SJSA1 (cell line): ENCODE measurements at regions not wholly inside any gene's neighbourhood (a gene's known extent, or its start where the extent isn't known, plus 50 kb on each side); places are given as distances from the start of the nearest gene placed in this dataset.

Experiments
- DNase-seq, 2 experiments: peaks; one replicate each; pipeline ENCODE4 v3.0.0-alpha.2; 2015 to 2020; ENCODE audit warnings: low spot score in 2 of 2, low read depth in 1 of 2
- H3K27ac ChIP-seq: fragments of 250-450 bp; sonication (Bioruptor Pico); 2 replicates; pipeline ENCODE4 v1.5.1; 2020; ENCODE audit warnings: mild to moderate bottlenecking, moderate library complexity
- H3K27me3 ChIP-seq: fragments of 250-450 bp; sonication (Bioruptor Pico); replicated peaks from 2 replicates; pipeline ENCODE4 v1.5.1; 2020; ENCODE audit warnings: mild to moderate bottlenecking, moderate library complexity
- H3K36me3 ChIP-seq: fragments of 250-450 bp; sonication (Bioruptor Pico); 2 replicates; pipeline ENCODE4 v1.5.1; 2020; ENCODE audit warnings: mild to moderate bottlenecking
- H3K4me1 ChIP-seq: fragments of 250-450 bp; sonication (Bioruptor Pico); replicated peaks from 2 replicates; pipeline ENCODE4 v1.6.1; 2021; ENCODE audit warnings: mild to moderate bottlenecking
- H3K4me3 ChIP-seq: fragments of 250-450 bp; sonication (Bioruptor Pico); 2 replicates; pipeline ENCODE4 v1.5.1; 2020; ENCODE audit warnings: mild to moderate bottlenecking
- H3K9me3 ChIP-seq: fragments of 250-450 bp; sonication (Bioruptor Pico); replicated peaks from 2 replicates; pipeline ENCODE4 v1.5.1; 2020; ENCODE audit warnings: mild to moderate bottlenecking

DNA sequence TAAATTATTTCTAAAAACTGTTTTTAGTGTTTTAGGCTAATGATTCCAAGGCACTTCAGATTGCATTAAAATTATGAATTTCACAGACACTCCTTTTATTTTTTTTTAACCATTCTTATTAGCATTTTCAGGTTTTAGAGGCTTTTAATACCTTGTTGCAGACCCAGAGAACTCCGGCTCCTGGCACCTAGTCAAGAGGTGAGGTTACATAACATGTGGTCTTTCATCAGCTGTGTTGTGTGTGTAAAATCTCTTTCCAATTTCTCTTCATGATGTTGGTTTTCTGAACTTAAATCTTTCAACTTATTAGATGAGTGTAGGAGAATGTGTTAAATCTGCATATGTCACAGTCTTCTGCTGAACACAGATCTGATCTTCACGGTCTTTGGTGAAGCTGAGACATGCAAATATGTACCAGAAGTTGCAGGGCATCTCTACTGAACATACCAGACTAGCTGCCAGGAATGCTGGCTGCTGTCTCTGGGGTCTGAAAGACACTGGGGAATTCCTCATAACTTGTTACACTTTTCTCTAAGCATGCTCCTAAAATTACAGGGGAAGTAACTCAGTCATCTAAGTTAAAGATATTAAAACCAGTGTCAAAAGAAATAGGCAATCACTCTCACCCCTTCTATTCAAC, 1165.3 kb downstream of the EFNB2 start:
- DNase-seq = no peak
- no peak overlapping the region for H3K4me3 ChIP-seq
- no peak overlapping the region for H3K27ac ChIP-seq
- H3K9me3 ChIP-seq = no peaks in the 10 kb centered on the region
- H3K36me3 ChIP-seq = no peaks in the 10 kb centered on the region
- H3K27me3 ChIP-seq = no peaks in the 10 kb centered on the region
- no peaks in the 10 kb centered on the region for H3K4me1 ChIP-seq

DNA sequence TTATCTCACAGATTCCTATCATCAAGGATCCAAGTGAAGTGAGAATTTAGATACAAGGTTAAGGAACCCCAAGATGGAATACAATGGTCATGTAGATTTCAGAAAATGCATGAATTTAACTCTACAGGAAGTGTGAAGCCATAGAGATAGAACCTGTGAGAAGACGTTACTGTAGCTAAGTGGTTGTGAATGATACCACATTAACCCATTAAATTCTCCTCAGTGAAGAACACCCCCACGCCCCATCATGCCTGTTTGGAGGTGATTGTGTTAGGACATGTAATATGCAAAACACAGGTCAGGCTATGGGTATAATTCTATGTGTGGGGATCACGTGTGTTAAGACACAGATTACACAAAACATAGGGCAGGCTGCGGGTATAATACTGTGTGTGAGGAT, 1166.7 kb downstream of the EFNB2 start:
- Histone ChIP-seq H3K4me3 (no peak overlapping the region), H3K27ac (no peak overlapping the region), H3K27me3 (no peaks in the 10 kb centered on the region), H3K9me3 (no peaks in the 10 kb centered on the region), H3K36me3 (no peaks in the 10 kb centered on the region), H3K4me1 (no peaks in the 10 kb centered on the region)
- no peak for DNase-seq

DNA sequence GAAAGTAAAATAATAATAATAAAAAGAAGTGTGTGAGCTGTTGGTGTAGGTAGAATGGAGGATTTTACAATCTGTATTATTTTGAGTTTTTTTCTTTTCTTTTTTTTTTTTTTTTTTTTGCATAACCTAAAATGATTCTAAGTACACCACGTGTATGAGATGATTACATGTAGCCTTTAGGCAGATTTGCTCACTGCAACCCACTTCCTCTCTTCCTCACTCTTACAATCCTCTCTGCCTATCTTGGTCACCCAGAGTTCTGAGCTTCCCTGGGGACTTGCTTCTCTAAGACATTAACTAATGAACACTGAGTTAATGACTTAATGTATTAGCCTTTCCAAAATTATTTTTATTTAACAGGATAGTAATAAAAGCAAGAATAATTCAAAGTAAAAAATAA, 1169.6 kb downstream of the EFNB2 start:
- H3K36me3 ChIP-seq = no peaks in the 10 kb centered on the region
- no peaks in the 10 kb centered on the region for H3K27me3 ChIP-seq
- no peaks in the 10 kb centered on the region for H3K9me3 ChIP-seq
- no peaks in the 10 kb centered on the region for H3K4me1 ChIP-seq
- no peak overlapping the region for H3K4me3 ChIP-seq
- no peak for DNase-seq
- H3K27ac ChIP-seq = no peak overlapping the region

DNA sequence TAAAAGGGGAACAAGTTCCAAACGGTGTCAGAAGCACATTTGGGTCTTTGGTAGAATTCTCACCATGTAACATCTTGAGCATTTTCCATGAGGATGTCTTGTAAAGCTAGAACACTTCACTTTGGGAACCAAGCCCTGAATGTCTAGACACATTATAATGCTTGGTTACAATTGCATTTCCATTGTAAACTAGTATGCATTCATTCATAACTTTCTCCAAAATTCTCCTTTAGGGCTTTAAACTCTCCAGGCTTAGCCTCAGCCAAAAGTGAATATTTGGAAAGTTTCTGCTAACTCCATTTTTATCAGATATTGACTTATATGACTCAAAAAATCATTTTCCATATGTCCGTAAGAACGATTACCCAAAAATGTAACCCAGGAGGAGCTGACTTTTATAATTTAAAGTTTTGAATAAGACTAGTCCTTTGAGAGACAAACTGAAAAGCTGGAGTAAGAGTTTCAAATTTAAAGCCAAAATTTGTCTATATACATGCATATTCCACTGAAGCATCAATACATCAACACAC, 1170.4 kb downstream of the EFNB2 start:
- Histone ChIP-seq H3K27ac (no peak overlapping the region), H3K4me1 (no peaks in the 10 kb centered on the region), H3K36me3 (no peaks in the 10 kb centered on the region), H3K9me3 (no peaks in the 10 kb centered on the region), H3K4me3 (no peak overlapping the region), H3K27me3 (no peaks in the 10 kb centered on the region)
- no peak for DNase-seq

DNA sequence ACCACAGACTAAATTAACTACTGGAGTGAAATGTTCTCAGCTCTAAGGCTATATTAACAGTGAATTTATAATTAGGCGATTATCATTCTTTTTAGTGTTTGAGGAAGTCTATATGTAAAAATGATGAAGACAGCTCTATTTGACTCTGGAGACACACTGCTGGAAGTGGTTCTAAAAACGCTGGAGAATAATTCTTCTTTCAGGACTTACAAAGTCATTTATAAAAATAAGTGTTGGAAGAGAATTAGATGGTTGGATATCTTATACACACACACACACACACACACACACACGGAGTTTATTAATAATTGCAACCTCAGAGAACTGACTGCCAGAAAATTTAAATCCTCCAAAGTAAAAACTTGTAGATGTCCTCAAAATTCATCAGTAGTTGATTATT, 1171.3 kb downstream of the EFNB2 start:
- Histone ChIP-seq H3K4me3 (no peak overlapping the region), H3K27ac (no peak overlapping the region), H3K36me3 (no peaks in the 10 kb centered on the region), H3K27me3 (no peaks in the 10 kb centered on the region), H3K9me3 (no peaks in the 10 kb centered on the region), H3K4me1 (no peaks in the 10 kb centered on the region)
- DNase-seq = no peak

DNA sequence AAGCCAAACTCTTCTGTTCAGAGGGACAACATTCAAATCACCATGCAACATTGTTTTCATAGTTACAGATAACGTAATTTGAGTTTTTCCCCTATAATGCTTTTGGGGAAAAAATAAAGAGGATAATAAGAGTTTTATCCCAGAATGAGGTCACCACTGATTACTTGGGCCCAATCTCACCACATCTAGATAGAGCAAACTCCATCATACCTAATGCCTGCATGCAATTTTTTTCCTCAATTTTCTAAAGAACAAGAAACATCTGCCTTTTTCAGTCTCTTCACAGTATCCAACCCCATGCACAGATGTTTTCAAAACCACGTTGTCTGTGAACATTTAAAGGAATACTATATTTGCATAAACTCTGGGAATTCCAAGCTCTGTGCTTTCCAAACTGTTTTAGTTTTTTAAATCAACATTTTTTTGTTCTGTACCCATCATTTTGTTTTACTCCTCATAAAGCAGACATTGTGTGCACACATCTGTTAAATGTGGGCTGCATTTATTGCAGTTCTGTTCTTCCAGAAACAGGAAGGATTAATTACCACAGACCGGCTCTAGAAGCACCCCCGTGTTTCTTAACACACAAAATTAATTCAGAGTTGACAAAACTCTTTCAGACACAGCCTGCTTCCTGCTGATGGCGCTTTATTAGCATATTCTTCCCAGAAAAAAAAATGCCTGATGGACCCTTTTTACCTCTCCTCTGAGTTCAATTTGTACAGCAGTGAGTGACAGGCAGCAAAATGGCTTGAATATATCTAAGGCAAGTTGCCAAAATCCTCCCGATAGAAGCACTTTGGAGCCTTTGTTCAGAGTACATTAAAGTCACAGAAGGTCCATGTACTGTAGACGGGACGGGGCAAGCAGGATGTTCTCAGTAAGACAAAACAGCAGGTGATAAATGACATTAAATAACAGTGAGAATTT, 1171.9 kb downstream of the EFNB2 start:
- Histone ChIP-seq H3K9me3 (no peaks in the 10 kb centered on the region), H3K27me3 (no peaks in the 10 kb centered on the region), H3K36me3 (no peaks in the 10 kb centered on the region), H3K4me3 (no peak overlapping the region), H3K4me1 (no peaks in the 10 kb centered on the region), H3K27ac (no peak overlapping the region)
- DNase-seq = no peak

DNA sequence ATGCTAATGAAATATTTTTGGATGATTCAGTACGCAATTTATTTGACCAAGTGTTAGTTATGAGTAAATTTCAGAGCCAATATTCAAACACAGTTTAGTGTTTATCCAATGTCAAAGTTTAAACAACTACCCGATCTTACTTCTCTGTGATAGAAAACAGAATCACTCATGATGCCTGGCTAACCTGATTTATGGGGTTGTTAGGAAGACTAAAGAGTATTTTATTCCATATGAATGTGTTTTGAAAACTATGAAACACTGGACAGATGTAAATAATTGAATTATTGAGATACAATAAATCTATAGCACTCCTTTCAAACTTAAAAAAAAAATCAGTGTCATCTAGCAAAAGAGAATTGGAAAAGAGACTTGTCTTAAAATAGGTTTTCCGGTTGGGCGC, 1181.8 kb downstream of the EFNB2 start:
- no peak for DNase-seq
- no peak overlapping the region for H3K27ac ChIP-seq
- H3K9me3 ChIP-seq = no peaks in the 10 kb centered on the region
- no peaks in the 10 kb centered on the region for H3K36me3 ChIP-seq
- H3K4me3 ChIP-seq = no peak overlapping the region
- no peaks in the 10 kb centered on the region for H3K4me1 ChIP-seq
- no peaks in the 10 kb centered on the region for H3K27me3 ChIP-seq

DNA sequence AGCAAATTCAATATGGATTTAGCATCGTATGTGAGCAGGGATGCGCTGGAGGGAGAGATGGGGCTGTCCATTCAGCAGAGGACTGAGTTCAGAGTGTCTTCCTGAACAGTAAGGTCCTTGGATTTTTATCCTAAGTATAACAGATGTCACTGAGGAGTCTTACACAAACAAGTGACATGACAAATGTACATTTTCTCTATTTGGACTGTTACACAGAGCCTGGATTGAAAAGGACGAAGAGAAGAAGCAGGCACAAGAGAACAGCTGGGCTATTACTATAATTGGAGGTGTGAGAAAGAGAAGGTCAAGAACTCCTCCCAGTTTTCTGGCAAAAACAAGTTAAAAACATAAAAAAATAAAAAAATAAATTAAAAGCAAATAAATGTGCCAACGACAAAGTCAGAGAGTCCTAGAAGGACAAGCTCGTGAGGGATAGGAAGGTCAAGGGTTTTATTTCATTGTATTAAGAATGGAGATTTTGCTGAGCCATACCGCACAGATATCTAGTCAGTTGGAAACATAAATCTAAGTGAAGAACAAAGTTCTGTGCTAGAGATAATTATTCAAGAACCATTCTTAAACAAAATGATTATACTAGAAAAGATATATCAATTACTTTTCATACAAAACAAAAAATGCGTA, 1186.3 kb downstream of the EFNB2 start:
- no peak for DNase-seq
- Histone ChIP-seq H3K36me3 (no peaks in the 10 kb centered on the region), H3K9me3 (no peaks in the 10 kb centered on the region), H3K27ac (no peak overlapping the region), H3K4me1 (peaks cover 19% of the 10 kb centered on the region), H3K27me3 (no peaks in the 10 kb centered on the region), H3K4me3 (no peak overlapping the region)

DNA sequence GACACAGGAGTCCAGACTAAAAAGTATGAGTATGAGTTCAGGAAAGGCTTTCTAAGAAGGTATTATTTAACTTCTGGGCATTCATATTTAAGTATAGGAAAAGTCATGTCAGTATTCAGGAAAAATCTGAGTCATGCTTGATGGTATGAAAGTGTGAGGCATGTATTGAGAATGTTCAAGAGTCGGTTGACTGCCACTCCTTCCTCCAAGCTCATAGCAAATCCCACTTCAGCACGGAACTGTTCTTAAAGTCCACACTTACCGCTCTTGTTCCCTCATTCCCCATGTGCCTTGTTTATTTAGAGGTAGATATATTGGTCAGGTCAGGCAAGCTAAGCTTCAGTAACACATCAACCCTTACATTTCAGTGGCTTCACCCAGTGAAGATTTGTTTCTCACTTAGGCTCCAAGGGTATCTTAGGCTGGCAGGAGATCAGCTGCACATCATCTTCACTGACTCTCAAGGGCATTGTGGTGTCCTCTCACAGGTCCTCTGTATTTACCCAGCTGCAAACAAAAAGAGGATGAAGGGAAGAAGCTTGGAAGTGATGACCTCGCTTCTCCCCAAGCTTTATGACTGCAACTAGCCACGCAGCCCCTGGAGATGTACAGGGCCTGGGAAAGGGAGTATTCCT, 1189.2 kb downstream of the EFNB2 start:
- H3K4me1 ChIP-seq = peaks cover 31% of the 10 kb centered on the region
- DNase-seq = peak; percentile 67 to 79
- H3K36me3 ChIP-seq = no peaks in the 10 kb centered on the region
- H3K9me3 ChIP-seq = 0 out of 2 replicates have a peak, but pooled peaks cover 2% of the 10 kb centered on the region
- H3K4me3 ChIP-seq = no peak overlapping the region
- no peaks in the 10 kb centered on the region for H3K27me3 ChIP-seq
- peak overlapping the region; percentile 82 for H3K27ac ChIP-seq

DNA sequence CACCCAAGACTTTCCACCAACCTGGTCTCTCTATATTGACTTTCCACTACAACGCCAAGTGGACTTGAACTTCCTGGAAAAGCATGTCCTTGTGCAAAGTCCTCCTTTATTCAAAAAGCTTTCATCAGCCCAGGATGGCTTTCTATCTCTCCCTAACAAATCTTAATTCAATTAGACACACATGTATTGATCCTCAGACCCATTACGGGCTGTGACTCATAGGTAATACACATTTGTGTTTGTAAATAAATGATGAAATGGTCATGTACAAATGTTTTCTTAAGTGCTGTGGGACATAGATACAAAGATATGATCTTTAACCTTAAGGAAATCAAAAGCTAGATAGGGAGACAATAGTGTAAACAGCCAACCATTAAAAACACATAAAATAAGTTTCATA, 1189.7 kb downstream of the EFNB2 start:
- peak overlapping the region; percentile 82 for H3K27ac ChIP-seq
- 0 out of 2 replicates have a peak, but pooled peaks cover 2% of the 10 kb centered on the region for H3K9me3 ChIP-seq
- DNase-seq = no peak
- H3K4me1 ChIP-seq = peaks cover 31% of the 10 kb centered on the region
- no peak overlapping the region for H3K4me3 ChIP-seq
- H3K27me3 ChIP-seq = no peaks in the 10 kb centered on the region
- H3K36me3 ChIP-seq = no peaks in the 10 kb centered on the region

DNA sequence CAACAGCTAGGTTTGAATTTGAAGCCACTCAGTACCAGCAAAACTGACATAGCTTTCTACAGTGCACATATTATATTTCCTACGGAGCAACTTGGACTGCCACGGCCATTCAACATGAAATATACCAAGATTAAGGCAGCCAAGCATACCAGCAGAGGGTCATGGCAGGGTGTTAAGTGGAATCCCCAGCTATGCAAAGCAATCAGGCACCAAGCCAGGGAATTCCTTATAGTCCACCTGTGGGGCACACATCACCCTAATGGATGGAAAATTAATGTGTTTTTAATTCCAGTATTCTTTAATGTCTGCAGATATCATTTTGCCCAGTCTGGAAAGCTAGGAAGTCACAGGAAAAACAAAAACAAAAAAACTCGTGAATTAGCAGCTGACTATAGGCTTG, 1190.3 kb downstream of the EFNB2 start:
- H3K9me3 ChIP-seq = 0 out of 2 replicates have a peak, but pooled peaks cover 2% of the 10 kb centered on the region
- H3K27me3 ChIP-seq = no peaks in the 10 kb centered on the region
- H3K4me1 ChIP-seq = peaks cover 31% of the 10 kb centered on the region
- no peak overlapping the region for H3K4me3 ChIP-seq
- H3K36me3 ChIP-seq = no peaks in the 10 kb centered on the region
- H3K27ac ChIP-seq = peak overlapping the region; percentile 82
- DNase-seq = no peak

DNA sequence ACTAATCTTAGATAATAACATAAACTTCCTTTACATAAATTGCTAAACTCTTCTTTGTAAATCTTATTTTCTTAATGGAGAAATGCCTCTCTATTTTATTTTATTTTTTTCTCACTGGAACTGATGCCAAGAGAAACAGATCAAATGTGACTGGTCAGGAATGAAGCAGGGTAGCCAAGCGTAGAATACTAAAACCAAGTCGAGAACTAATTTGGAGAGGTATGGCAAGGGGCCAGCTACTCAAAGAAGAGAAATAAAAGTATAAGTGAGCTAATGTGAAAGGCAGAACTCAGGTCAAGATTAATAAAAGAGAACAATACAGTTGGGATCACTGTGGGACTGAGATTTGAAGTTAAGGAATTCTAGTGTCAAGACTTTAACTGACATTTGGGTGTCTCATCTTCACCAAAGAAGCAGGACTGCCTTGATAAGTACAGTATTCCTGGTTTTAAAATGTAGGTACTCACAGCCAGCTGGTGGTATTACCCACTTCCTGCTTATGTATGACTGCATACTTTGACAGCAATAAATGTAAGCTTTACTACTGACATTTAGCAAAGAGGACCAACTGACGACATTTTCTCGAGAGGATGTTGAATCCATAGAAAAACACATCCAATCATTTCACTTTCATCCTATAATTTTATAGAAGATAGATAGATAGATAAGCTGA, 1192.2 kb downstream of the EFNB2 start:
- no peaks in the 10 kb centered on the region for H3K36me3 ChIP-seq
- H3K9me3 ChIP-seq = 0 out of 2 replicates have a peak, but pooled peaks cover 2% of the 10 kb centered on the region
- peaks cover 31% of the 10 kb centered on the region for H3K4me1 ChIP-seq
- H3K4me3 ChIP-seq = no peak overlapping the region
- peak in 1 of 2 experiments; percentile 35 for DNase-seq
- no peaks in the 10 kb centered on the region for H3K27me3 ChIP-seq
- H3K27ac ChIP-seq = peak overlapping the region; percentile 13

DNA sequence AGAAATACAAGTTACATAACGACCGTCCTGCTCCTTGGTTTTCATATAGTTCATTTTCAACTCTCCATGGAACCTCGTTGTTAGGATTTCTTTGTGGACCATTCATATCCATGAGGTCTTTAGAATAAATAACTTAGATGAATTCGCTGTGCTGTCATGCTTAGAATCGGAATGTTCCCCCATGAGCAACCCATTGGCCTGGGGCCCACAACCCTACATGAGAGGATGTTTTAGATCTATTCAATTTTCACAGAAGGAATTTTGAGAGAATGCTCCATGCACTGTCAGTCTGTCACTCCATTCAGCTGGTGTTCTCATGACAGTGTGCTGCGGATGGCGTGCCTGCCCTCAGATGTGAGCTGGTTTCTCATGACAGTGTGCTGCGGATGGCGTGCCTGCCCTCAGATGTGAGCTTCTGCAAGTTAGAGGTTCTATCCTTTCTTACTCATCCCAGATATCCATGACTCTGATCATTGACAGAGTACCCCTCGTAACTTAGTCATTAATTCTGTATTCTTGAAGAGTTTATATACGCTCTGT, 1193.1 kb downstream of the EFNB2 start:
- Histone ChIP-seq H3K27me3 (no peaks in the 10 kb centered on the region), H3K9me3 (0 out of 2 replicates have a peak, but pooled peaks cover 2% of the 10 kb centered on the region), H3K36me3 (no peaks in the 10 kb centered on the region), H3K4me3 (no peak overlapping the region), H3K27ac (no peak overlapping the region), H3K4me1 (peaks cover 38% of the 10 kb centered on the region)
- DNase-seq = no peak
